ENCODE measurements at regions not wholly inside any gene's neighbourhood (a gene's known extent, or its start where the extent isn't known, plus 50 kb on each side); places are given as distances from the start of the nearest gene placed in this dataset.

GRCh38 chr4:186852073-186852420 lies 128.4 kb upstream of the FAT1 start (continued):
- TF ChIP-seq GABPA (IDR thresholded peaks at IDR 0.05; ENCODE audit: borderline replicate concordance, insufficient read depth, low read length): no peak

Data from H1 (cell line).